GM12874 (cell line): ENCODE measurements at regions not wholly inside any gene's neighbourhood (a gene's known extent, or its start where the extent isn't known, plus 50 kb on each side); places are given as distances from the start of the nearest gene placed in this dataset.

Experiments
- TF ChIP-seq, protein P1 (sequence below): IDR thresholded peaks from 2 replicates; pipeline ENCODE4 v1.5.1; 2011; ENCODE audit warnings: low read depth, mild to moderate bottlenecking, control low read depth, low read length, moderate library complexity; ENCODE audit not compliant: insufficient read depth

DNA sequence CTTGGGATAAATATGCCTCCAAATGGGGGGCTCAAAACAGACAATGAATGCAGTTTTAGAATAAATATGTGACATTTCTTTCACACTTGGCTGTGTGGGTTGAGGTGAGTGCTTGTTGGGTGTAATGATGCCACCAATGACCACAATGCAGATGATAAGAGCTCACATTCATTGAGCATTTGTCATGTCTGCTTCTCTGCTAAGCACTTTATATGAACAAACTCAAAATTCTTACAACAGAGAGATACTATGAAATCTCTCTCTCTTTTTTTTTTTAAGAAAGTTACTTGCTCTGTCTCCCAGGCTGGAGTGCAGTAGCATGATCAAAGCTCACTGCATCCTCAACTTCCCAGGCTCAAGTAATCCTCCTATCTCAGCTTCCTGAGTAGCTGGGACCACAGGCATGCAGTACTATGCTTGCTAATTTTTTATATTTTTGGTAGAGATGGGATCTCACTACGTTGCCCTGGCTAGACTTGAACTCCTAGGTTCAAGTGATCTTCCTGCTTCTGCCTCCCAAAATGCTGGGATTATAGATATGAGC is 185.4 kb downstream of the JCAD start:
- TF ChIP-seq, protein P1, sequence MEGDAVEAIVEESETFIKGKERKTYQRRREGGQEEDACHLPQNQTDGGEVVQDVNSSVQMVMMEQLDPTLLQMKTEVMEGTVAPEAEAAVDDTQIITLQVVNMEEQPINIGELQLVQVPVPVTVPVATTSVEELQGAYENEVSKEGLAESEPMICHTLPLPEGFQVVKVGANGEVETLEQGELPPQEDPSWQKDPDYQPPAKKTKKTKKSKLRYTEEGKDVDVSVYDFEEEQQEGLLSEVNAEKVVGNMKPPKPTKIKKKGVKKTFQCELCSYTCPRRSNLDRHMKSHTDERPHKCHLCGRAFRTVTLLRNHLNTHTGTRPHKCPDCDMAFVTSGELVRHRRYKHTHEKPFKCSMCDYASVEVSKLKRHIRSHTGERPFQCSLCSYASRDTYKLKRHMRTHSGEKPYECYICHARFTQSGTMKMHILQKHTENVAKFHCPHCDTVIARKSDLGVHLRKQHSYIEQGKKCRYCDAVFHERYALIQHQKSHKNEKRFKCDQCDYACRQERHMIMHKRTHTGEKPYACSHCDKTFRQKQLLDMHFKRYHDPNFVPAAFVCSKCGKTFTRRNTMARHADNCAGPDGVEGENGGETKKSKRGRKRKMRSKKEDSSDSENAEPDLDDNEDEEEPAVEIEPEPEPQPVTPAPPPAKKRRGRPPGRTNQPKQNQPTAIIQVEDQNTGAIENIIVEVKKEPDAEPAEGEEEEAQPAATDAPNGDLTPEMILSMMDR, result no peak

DNA sequence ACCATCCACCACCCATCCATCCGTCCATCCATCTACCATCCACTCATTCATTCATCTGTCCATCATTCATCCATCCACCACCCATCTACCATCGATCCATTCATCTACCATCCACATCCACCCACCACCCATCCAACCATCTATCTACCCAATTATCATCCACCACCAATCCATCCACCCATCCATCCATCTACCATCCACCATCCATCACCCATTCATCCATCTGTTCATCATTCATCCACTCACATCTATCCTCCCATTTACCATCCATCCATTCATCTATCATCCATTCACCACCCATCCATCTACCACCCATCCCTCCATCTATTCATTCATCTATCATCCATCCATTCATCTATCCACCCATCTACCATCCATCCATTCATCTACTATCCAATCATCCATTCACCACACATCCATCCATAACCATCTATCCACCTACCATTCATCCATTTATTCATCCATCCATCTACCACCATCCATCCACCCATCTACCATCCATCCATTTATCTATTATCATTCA is 188.8 kb downstream of the JCAD start:
- TF ChIP-seq, protein P1, result no peak

DNA sequence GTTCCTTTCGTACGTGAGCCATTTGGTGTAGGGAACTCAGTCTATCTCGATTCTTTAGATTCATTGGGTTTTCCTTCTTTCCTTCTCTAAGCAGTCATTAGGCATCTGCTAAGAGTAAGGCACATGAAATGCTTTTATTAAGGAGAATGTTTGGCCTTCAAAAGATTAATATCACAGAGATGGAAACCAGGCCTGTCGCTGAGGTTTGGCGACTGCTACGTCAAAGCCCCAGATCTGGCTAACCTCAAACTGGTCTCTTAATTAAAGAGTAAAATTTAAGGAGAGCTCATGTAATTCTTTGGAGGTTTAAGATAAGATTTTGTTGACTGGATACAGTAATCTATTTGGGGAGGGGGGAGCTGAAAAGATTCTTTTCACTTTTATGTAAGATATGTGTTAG is 189.8 kb downstream of the JCAD start:
- TF ChIP-seq, protein P1, result no peak

DNA sequence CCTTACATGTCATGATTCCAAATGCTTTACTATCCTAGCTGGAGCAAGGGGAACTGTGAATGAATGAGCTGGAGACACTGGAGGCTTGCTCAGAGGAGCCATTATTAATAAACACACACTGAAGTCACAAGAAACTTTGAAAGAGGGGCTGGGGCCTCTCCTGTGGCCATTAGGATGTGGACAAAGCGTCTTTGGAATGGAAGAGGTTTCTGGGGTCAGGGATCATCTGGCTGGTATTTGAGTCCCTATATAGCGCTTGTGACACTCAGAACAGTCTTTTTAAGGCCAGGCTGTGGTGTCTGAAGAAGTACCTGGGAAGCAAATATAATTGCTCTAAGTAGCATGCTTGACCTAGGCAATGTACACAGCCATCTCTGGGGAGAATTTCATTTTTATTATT is 193.0 kb downstream of the JCAD start:
- TF ChIP-seq, protein P1, result no peak

DNA sequence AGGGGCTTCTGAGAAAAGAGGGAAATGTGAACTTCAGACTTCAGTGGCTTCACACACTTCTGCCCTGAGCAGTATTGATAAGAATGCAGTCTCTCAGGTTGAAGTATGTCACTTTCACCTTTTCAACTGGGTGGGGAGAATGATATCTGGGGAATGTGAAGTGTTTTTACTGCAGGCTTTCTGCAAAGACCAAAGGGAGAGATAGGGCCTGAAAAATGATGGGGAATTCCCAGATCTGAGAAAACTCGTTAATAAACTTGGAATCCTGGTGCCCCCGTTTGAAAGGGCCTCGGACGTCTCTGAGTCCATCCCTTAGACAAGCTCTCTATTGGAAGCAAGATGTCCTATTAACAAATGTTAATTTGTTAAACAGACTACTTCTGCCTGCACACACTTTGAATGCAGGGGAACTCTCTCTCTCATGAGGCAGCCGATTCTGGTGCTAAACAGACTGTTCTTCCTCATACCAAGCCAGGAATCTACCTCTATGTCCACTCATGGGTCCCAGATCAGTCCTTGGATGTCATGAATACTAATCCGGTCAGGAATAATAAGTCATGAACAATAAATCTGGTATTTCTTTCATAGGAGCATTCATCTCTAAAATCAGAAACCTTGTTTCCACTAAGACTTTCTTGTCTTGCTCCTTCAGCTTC is 193.6 kb downstream of the JCAD start:
- TF ChIP-seq, protein P1, result no peak

DNA sequence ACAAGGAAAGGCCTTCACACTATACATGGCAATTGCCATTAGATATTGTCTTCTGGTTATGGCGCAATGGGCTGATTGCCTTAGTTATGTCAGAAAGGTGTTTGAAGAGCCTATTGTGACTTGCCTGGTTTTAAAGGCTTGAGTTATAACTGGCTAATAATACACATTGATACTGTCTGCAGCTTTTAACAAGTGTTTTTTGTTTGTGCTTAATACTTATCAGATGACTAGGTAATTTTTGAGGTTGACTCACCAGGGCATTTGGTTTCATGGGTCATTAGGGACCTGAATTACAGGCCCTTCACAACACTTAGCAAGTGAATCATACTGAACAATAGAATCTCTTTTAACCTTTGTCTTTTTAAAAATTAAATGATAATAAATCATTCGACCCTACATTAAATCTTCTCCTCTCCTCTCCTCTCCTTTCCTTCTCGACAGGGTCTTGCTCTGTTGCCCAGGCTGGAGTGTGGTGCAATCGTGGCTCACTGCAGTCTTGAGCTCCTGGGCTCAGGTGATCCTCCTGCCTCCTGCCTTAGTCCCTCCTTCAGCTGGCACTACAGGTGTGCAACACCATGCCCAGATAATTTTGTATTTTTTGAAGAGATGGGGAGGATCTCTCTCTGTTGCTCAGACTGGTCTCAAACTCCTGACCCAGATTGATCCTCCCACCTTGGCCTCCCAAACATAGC is 196.3 kb downstream of the JCAD start:
- TF ChIP-seq, protein P1, result no peak

DNA sequence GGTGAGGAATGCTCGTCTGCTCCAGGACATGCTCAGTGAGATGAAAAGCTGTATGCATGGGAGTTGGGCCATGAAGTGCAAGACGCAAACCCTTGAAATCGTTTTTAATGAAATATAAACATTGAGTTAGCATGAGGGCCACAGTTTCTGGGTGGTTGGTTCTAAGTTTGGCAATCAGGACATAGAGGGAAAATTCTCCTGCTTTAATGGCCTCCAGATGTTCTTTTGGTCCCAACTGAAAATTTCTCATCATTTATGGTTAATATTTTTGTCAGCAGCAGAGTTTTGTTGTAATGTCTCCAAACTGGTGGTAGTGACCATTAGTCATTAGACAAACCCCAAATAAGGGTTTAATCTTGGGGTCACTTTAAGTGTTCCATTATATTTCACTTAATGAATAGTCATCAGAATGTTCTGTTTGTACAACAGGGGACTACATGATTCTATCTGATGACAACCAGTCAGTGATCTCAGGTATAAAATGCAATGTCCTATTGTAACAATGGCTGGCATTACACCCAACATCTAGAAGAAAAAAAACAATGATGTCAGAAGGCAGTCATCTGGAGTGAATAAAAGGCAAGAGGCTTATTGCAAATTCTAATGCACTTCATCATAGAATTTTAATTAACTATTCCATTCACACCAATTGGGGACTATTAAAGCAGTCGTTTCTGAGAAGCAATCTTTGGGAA is 197.4 kb downstream of the JCAD start:
- TF ChIP-seq, protein P1, result no peak
